ENCODE measurements at regions not wholly inside any gene's neighbourhood (a gene's known extent, or its start where the extent isn't known, plus 50 kb on each side); places are given as distances from the start of the nearest gene placed in this dataset.
"Not testable (repeated sequence)": the region's sequence is repeated elsewhere in the genome, so short reads cannot be mapped to it uniquely, and the experiment has no call there.

DNA sequence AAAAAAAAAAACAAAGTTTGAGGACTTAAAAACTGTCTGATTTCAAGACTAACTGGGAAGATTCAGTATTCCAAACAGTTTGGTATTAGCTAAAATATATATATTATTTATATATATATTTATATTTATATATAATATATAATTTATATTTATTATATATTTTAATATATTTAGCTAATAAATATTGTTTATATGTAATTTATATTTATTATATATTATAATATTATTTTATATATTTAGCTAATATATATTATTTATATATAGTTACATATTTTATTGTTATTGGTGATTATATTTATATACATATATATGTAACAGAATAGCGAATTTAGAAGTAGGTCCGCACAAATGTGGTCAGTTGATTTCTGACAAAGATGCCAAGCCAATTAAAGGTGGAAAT lies 480.2 kb upstream of the C1orf87 start:
- no peak overlapping the region for H3K27ac Mint-ChIP-seq
- no peaks in the 10 kb centered on the region for H3K27me3 Mint-ChIP-seq
- no peaks in the 10 kb centered on the region for H3K36me3 Mint-ChIP-seq
- H3K4me1 Mint-ChIP-seq (ENCODE audit: low read depth): no peaks in the 10 kb centered on the region
- H3K9me3 Mint-ChIP-seq (ENCODE audit: low read depth): no peaks in the 10 kb centered on the region
- no peak overlapping the region for H3K4me3 Mint-ChIP-seq

DNA sequence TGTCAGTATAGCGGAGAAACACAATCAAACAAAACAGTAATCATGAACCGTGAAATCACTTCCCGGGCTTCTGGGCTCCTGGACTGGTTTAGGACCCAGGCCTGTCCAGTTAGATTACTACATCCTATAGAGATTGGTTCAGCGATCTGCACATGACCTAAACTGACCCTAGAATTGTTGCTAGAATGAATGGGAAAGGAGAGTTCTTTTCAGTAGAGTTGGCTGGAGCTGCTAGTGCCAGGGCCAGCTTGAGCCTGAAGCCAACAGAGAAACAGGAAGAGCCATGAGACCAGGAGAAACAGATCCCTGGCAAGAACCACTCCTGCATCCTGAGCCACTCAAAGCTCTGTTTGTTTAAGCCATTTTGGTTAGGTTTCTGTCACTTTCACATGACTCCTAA lies 474.3 kb upstream of the C1orf87 start:
- no peaks in the 10 kb centered on the region for H3K36me3 Mint-ChIP-seq
- H3K4me1 Mint-ChIP-seq (ENCODE audit: low read depth): no peaks in the 10 kb centered on the region
- H3K27ac Mint-ChIP-seq: no peak overlapping the region
- peaks cover 2% of the 10 kb centered on the region for H3K27me3 Mint-ChIP-seq
- no peak overlapping the region for H3K4me3 Mint-ChIP-seq
- H3K9me3 Mint-ChIP-seq (ENCODE audit: low read depth): no peaks in the 10 kb centered on the region

DNA sequence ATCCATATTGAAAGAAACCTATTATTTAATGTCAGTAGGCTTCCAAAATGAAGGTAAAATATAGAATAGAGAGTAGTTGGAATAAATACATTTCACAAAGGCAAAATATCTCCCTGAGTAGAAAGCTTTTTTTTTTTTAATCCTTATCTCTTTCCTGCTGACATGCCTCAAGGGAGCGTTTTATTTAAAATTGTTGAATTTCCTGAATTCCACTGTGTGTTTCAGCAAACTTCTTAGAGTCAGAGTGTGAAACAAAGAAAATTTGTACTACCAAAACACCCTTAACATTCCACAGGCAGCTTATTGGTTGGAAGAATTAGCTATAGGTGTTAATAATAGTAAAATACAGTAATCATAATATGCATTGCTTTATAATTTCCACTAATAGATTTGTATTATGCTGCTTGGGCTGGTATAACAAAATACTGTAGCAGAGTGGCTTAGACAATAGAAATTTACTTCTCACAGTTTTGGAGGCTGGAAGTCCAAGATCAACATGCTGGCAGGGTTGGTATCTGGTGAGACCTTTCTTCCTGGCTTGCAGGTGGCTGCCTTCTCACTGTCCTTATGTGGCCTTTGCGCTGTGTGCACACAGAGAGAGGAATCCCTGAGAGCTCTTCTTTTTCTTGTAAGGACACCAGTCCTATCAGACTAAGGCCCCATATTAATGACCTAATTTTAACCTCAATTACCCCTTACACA lies 468.4 kb upstream of the C1orf87 start:
- H3K27me3 Mint-ChIP-seq: peaks cover 4% of the 10 kb centered on the region
- H3K36me3 Mint-ChIP-seq: no peaks in the 10 kb centered on the region
- H3K4me3 Mint-ChIP-seq: no peak overlapping the region
- no peaks in the 10 kb centered on the region for H3K9me3 Mint-ChIP-seq (ENCODE audit: low read depth)
- H3K4me1 Mint-ChIP-seq (ENCODE audit: low read depth): no peaks in the 10 kb centered on the region
- H3K27ac Mint-ChIP-seq: no peak overlapping the region

DNA sequence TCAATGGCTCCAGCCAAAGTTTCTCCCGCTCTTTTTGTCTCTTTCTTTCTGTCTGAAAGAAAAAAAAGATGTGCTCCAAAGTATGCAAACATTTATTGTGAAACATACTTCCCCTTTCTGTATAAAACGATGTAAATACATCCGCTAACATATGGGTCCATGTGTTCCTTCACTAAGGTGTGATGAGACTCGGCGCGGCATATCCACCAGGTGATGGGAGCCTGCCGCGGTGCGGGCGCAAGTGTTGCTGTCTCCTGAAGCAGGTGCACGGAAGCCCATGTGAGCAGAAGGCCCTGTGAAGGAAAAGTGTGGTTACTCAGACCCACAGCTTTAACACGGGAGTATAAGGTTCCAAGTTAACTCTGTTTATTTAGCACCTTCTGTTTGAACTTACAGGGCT lies 466.6 kb upstream of the C1orf87 start:
- Mint-ChIP-seq H3K36me3 (no peaks in the 10 kb centered on the region), H3K27ac (no peak overlapping the region), H3K27me3 (peaks cover 4% of the 10 kb centered on the region), H3K4me3 (no peak overlapping the region), H3K4me1 (ENCODE audit: low read depth) (no peaks in the 10 kb centered on the region), H3K9me3 (ENCODE audit: low read depth) (no peaks in the 10 kb centered on the region)

DNA sequence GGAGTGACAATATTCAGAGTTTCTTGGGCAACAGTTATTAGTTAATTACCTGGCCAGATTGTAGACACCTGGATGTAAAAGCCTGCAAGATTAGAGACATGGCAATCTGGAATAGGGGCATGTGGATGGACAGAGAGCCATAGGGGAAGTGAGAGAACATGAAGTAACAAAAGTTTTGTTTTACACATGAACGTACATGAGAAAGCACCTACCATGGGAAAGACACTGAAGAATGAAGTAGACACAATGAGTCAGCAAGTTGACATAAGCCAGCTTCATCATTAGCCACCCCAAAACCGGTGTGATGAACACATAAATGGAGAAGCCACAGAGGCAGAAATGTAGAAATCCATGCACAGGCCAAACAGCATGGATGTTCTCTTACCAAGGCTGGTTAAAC lies 462.1 kb upstream of the C1orf87 start:
- H3K27me3 Mint-ChIP-seq: peaks cover 3% of the 10 kb centered on the region
- no peak overlapping the region for H3K4me3 Mint-ChIP-seq
- H3K36me3 Mint-ChIP-seq: no peaks in the 10 kb centered on the region
- no peaks in the 10 kb centered on the region for H3K9me3 Mint-ChIP-seq (ENCODE audit: low read depth)
- no peak overlapping the region for H3K27ac Mint-ChIP-seq
- H3K4me1 Mint-ChIP-seq (ENCODE audit: low read depth): no peaks in the 10 kb centered on the region

DNA sequence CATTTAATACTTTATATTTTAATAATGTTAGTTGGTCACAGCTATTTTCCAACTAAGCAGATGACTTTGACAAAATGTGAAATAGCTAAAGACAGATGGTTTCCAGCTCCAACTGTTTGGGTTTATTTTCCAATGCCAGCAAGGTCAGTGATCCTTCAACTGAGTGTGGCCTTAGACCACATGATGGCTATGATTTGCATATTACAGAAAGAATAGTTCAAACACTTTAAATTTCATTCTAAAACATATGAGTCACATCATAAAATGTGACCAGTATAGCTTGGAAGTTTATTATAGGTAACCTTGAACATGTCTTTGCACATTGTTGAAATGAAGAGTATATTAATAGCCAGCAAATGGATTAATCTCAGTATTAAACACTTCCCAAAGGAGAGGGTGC lies 454.0 kb upstream of the C1orf87 start:
- no peaks in the 10 kb centered on the region for H3K36me3 Mint-ChIP-seq
- H3K27ac Mint-ChIP-seq: no peak overlapping the region
- H3K4me3 Mint-ChIP-seq: no peak overlapping the region
- peaks cover 3% of the 10 kb centered on the region for H3K27me3 Mint-ChIP-seq
- no peaks in the 10 kb centered on the region for H3K4me1 Mint-ChIP-seq (ENCODE audit: low read depth)
- no peaks in the 10 kb centered on the region for H3K9me3 Mint-ChIP-seq (ENCODE audit: low read depth)

DNA sequence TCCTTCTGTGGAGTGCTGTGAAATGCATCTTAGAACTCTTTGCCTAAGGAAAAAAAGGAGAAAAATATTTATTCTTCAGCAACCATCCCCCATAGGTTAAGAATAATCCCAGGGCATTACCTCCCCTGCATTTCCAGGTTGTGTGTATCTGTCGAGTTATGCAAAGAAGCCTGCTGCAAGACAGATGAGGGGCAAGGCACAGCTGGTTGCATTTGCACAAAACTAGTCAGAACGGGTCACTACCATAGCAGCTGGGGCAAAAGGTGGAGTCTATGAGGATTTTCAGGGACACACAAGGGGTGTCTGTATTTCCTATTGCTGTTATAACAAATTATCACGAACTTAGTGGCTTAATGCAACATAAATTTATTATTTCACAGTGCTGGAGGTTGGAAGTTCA lies 443.4 kb upstream of the C1orf87 start:
- H3K4me3 Mint-ChIP-seq: no peak overlapping the region
- no peaks in the 10 kb centered on the region for H3K4me1 Mint-ChIP-seq (ENCODE audit: low read depth)
- H3K27me3 Mint-ChIP-seq: no peaks in the 10 kb centered on the region
- H3K27ac Mint-ChIP-seq: no peak overlapping the region
- H3K9me3 Mint-ChIP-seq (ENCODE audit: low read depth): no peaks in the 10 kb centered on the region
- no peaks in the 10 kb centered on the region for H3K36me3 Mint-ChIP-seq

DNA sequence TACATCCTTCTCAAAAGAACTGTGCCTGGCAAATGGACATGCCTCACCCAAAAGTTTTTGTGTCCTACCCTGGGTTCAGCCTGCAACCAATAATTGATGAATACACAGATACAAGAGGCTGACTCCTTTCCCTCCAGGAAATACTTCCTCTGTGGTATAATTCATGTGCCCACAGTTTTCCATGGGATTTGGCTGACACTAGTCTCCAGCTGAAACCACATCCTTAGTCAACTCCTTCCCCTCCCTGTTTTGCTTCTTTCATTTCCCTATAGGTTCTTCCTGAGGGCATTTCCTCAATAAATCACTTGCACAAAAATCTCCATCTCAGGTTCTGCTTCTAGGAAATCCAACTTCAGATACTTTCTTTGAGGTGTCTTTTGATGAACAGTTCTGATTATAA lies 436.6 kb upstream of the C1orf87 start:
- Mint-ChIP-seq H3K27me3 (no peaks in the 10 kb centered on the region), H3K4me1 (ENCODE audit: low read depth) (no peaks in the 10 kb centered on the region), H3K36me3 (no peaks in the 10 kb centered on the region), H3K9me3 (ENCODE audit: low read depth) (no peaks in the 10 kb centered on the region), H3K27ac (no peak overlapping the region), H3K4me3 (no peak overlapping the region)

DNA sequence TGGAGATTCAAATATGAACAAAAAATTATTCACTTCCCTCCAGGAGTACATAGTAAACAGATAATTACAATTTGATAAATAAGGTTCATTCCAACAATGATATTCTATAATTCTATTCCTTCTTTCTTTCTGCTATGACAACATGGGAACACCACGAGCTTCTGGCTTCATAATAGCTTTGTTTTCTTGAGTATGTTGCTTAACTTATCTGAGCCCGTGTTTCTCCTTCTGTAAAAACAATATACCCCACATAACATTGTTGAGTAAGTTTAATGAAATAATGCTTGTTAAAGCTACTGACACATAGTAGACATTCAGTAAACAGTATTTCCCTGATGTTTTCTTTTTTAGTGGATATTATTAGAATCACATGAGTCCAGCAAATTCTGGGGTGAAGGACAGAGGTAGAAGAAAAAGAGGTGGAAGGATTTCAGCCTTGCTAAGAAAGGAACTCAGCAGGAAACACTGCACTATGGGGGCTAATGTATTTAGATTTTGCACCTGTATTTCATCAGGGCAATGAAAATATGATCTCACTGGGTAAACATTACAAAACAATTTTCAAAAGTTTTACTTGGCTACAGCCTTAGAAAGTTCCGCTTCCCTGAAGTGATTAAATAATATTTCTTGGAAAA lies 430.8 kb upstream of the C1orf87 start:
- Mint-ChIP-seq H3K36me3 (no peaks in the 10 kb centered on the region), H3K27ac (no peak overlapping the region), H3K4me1 (ENCODE audit: low read depth) (no peaks in the 10 kb centered on the region), H3K27me3 (no peaks in the 10 kb centered on the region), H3K4me3 (no peak overlapping the region), H3K9me3 (ENCODE audit: low read depth) (peaks cover 4% of the 10 kb centered on the region)

DNA sequence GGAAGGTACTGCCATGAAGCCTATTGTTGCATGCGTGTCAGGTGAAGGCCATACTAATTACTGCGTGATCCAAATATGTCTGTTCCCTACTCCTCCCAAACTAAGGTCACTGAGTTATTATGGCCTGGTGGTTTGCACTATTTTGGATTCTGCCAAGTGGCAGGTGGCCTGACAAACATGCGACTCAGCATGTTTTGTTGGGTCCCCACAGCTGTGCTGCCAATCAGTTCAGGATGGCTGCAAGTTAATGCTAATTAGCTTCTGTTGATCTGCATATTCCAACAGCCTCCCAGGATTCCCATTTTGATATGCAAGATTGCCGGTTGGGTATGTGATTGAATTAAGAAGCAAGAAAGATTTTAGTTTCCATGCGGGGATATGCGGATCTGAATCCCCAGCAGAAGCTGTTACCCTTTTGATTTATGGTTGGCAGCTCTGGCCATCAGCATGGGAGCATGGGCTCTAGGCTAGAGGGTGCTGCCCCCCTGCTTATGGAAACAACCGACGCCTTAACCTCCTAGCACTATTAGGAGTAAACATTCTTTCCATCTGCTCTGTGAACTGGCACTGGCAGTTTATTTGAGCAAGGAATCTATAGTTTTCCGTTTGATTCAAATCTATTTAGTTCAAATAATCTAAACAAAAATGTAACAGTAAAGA lies 429.8 kb upstream of the C1orf87 start:
- H3K4me3 Mint-ChIP-seq: no peak overlapping the region
- no peaks in the 10 kb centered on the region for H3K36me3 Mint-ChIP-seq
- no peaks in the 10 kb centered on the region for H3K27me3 Mint-ChIP-seq
- H3K4me1 Mint-ChIP-seq (ENCODE audit: low read depth): no peaks in the 10 kb centered on the region
- H3K9me3 Mint-ChIP-seq (ENCODE audit: low read depth): peaks cover 7% of the 10 kb centered on the region
- H3K27ac Mint-ChIP-seq: no peak overlapping the region

DNA sequence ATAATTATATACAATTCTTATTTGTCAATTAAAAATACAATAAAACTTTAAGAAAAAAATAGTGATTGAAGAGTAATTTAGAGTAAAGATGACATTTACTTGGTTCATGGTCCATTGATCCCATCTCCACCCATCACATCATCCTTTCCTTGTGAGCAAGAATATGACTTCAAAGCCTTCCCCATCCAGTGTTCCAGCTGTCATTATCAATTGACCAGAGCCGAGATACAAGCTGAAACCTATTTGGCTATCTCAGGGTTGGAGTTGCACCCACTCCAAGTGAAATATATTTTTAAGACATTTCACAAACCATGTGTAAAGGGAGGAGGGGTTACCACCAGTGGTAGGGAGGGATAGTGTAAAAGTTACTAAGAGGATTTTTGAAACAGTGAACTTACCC lies 428.9 kb upstream of the C1orf87 start:
- Mint-ChIP-seq H3K4me3 (no peak overlapping the region), H3K9me3 (ENCODE audit: low read depth) (peaks cover 11% of the 10 kb centered on the region), H3K4me1 (ENCODE audit: low read depth) (no peaks in the 10 kb centered on the region), H3K27ac (no peak overlapping the region), H3K27me3 (no peaks in the 10 kb centered on the region), H3K36me3 (no peaks in the 10 kb centered on the region)

DNA sequence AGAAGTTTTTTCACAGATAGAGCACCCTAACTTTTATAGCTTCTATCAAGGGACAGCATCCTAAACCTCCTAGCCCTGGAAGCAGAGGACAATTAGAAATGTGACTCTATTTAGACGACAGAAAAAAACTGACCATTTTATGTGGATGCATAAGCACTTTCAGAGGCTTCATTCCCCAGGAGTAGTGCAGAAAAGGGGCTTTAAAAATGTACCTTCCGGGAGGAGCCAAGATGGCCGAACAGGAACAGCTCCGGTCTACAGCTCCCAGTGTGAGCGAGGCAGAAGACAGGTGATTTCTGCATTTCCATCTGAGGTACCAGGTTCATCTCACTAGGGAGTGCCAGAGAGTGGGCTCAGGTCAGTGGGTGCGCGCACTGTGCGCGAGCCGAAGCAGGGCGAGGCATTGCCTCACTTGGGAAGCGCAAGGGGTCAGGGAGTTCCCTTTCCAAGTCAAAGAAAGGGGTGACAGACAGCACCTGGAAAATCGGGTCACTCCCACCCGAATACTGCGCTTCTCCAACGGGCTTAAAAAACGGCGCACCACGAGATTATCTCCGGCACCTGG lies 416.4 kb upstream of the C1orf87 start:
- H3K27ac Mint-ChIP-seq; H3K36me3 Mint-ChIP-seq; H3K4me1 Mint-ChIP-seq (ENCODE audit: low read depth); H3K27me3 Mint-ChIP-seq; H3K9me3 Mint-ChIP-seq (ENCODE audit: low read depth); H3K4me3 Mint-ChIP-seq: not testable (repeated sequence)

DNA sequence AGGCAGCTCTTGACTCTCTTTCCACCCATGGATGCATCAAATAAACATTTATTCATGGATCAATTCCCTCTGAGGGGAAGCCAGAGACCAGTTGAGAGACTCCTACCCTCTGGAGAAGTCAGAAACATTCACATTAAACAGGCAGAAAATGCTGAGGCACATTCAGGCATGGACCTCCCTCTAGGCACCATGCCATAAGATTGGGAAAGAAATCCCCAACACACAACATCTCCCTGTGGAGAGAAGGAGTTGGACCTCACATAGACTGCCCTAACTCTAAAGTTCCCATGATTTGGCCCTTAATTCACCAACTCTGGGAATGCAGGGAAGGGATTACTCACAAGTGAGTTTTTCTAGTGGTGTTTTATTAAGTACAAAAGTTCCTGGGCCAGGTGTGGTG lies 415.3 kb upstream of the C1orf87 start:
- Mint-ChIP-seq H3K36me3 (no peaks in the 10 kb centered on the region), H3K4me3 (no peak overlapping the region), H3K27ac (no peak overlapping the region), H3K9me3 (ENCODE audit: low read depth) (no peaks in the 10 kb centered on the region), H3K27me3 (no peaks in the 10 kb centered on the region), H3K4me1 (ENCODE audit: low read depth) (no peaks in the 10 kb centered on the region)

DNA sequence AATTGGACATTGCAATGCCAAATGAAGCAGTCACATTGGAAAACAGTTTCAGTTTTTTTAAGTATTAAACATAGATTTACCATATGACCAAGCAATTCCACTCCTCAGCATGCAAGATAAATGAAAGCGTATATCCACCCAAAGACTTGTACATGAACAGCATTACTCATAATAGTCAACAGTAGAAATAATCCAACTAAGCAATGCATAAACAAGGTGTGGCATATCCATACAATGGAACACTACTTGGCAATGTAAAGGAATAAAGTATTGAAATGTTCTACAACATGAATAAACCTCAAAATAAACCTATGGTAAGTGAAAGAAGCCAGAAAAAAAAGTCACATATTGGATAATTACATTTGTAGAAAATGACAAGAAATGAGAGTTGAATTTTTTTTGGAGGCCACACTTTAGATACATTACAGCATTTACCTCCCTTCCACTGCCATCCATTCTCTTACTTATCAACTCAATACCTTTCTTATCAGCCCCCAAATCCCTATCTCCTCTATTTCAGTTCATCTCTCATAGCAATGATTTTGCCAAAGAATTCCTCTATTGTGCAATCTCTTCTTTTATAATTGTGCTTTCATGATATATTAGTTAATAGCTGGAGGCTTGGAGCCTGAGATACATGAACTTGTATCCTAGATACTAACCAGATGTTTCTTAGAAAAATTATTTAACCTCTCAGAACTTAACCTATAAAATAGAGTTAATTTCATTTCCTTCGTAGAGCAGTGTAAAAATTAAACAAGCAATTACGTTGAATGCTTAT lies 414.2 kb upstream of the C1orf87 start:
- Mint-ChIP-seq H3K9me3 (ENCODE audit: low read depth) (no peaks in the 10 kb centered on the region), H3K4me1 (ENCODE audit: low read depth) (no peaks in the 10 kb centered on the region), H3K27me3 (no peaks in the 10 kb centered on the region), H3K27ac (no peak overlapping the region), H3K4me3 (no peak overlapping the region), H3K36me3 (no peaks in the 10 kb centered on the region)

DNA sequence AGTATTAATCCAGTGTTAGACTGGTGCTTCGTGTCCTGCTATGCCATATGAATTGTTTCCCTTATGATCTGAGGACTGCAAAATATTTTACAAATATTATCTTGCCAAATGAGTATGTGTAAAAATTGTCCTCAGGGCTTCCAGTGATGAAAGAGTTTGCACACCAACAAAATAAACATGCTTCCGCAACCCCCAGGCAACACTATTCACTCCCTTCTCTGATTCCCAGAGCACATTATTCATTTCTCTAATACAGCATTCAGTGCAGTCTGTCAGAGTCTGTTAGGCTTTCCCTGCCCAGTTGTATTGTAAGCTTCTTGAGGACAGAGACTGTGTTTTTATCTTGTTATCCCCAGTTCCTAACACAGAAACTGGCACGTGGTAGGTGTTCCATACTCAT lies 409.9 kb upstream of the C1orf87 start:
- Mint-ChIP-seq H3K9me3 (ENCODE audit: low read depth) (no peaks in the 10 kb centered on the region), H3K4me3 (no peak overlapping the region), H3K27ac (no peak overlapping the region)

More for the DNA sequence above, 409.9 kb upstream of the C1orf87 start:
- H3K27me3 Mint-ChIP-seq: no peaks in the 10 kb centered on the region
- H3K4me1 Mint-ChIP-seq (ENCODE audit: low read depth): no peaks in the 10 kb centered on the region
- no peaks in the 10 kb centered on the region for H3K36me3 Mint-ChIP-seq

Data from activated naive CD8-positive, alpha-beta T cell (primary cell).